Suprapubic skin (tissue), 4 donors: ENCODE measurements at regions not wholly inside any gene's neighbourhood (a gene's known extent, or its start where the extent isn't known, plus 50 kb on each side); places are given as distances from the start of the nearest gene placed in this dataset.
"Not testable (repeated sequence)": the region's sequence is repeated elsewhere in the genome, so short reads cannot be mapped to it uniquely, and the experiment has no call there.

Source experiments
- DNase-seq, 2 donors: peaks; one replicate each; pipeline ENCODE4 v3.0.0-alpha.2; 2019; ENCODE audit warnings: low spot score in 2 of 2
- H3K27ac ChIP-seq: fragments of 200-600 bp; sonication (generic); one replicate; pipeline ENCODE4 v1.5.1; 2019
- H3K27me3 ChIP-seq: fragments of 200-600 bp; sonication (generic); one replicate; pipeline ENCODE4 v1.5.1; 2019
- H3K36me3 ChIP-seq: fragments of 200-600 bp; sonication (generic); one replicate; pipeline ENCODE4 v1.5.1; 2019
- H3K4me1 ChIP-seq: fragments of 200-600 bp; sonication (generic); one replicate; pipeline ENCODE4 v1.5.1; 2019
- H3K4me3 ChIP-seq: fragments of 200-600 bp; sonication (generic); one replicate; pipeline ENCODE4 v1.5.1; 2019; ENCODE audit warnings: mild to moderate bottlenecking
- H3K9me3 ChIP-seq: fragments of 200-600 bp; sonication (generic); one replicate; pipeline ENCODE4 v1.5.1; 2019
- EP300 ChIP-seq: sonication (generic); formaldehyde crosslinking; IDR thresholded peaks from one replicate; pipeline ENCODE4 v1.6.1; 2017; ENCODE audit warnings: antibody characterized with exemption
- POLR2A ChIP-seq, 2 donors: fragments of 450-650 bp; IDR thresholded peaks; one replicate each; pipeline ENCODE4 v1.6.1; 2017; ENCODE audit warnings: antibody characterized with exemption in 2 of 2, mild to moderate bottlenecking in 2 of 2, moderate library complexity in 2 of 2
- POLR2AphosphoS5 ChIP-seq, 3 donors: sonication (generic); formaldehyde crosslinking; IDR thresholded peaks; one replicate each; pipeline ENCODE4 v1.6.1; 2017; ENCODE audit warnings: antibody characterized with exemption in 3 of 3
- WGBS: methylation state at CpG from one replicate; pipeline ENCODE4 v1.1.5; 2018; 5-methylcytosine and 5-hydroxymethylcytosine counted together
- TF ChIP-seq, protein P1 (sequence below), 2 donors: fragments of 200-600 bp in 1 of 2; fragments of 450-650 bp in 1 of 2; sonication (generic) in 1 of 2; IDR thresholded peaks; one replicate each; pipeline ENCODE4 v1.5.1; 2016 to 2019; ENCODE audit warnings: antibody characterized with exemption in 2 of 2, mild to moderate bottlenecking in 1 of 2, moderate library complexity in 1 of 2

DNA sequence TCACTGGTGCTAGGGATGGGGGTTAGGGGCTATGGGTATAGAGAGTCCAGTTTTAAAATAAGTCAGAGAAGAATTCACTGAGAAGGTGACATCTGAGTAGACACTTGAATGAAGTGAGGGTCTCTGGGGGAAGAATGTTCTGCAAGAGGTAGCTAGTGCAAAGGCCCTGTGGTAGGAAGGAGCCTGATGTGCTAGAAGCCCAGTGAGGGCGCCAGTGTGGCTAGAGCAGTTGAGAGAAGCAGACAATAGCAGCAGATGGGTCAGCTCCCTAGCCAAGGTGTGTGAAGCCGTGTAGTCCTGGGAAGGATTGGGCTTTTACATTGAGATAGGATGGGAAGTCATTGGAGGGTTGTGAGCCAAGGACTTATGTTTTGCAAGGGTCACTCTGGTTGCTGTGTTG, 105.8 kb upstream of the PELI1 start:
- H3K4me3 ChIP-seq: no peak overlapping the region
- H3K27ac ChIP-seq: no peak overlapping the region
- DNase-seq: no peak
- TF ChIP-seq POLR2AphosphoS5 (IDR thresholded peaks at IDR 0.05) (no peak), EP300 (no peak), POLR2A (IDR thresholded peaks at IDR 0.05) (no peak)
- no peaks in the 10 kb centered on the region for H3K27me3 ChIP-seq
- no peaks in the 10 kb centered on the region for H3K9me3 ChIP-seq
- H3K4me1 ChIP-seq: no peaks in the 10 kb centered on the region
- no peaks in the 10 kb centered on the region for H3K36me3 ChIP-seq
- 86% methylated on average over 2 of the region's 2 CpGs for WGBS

DNA sequence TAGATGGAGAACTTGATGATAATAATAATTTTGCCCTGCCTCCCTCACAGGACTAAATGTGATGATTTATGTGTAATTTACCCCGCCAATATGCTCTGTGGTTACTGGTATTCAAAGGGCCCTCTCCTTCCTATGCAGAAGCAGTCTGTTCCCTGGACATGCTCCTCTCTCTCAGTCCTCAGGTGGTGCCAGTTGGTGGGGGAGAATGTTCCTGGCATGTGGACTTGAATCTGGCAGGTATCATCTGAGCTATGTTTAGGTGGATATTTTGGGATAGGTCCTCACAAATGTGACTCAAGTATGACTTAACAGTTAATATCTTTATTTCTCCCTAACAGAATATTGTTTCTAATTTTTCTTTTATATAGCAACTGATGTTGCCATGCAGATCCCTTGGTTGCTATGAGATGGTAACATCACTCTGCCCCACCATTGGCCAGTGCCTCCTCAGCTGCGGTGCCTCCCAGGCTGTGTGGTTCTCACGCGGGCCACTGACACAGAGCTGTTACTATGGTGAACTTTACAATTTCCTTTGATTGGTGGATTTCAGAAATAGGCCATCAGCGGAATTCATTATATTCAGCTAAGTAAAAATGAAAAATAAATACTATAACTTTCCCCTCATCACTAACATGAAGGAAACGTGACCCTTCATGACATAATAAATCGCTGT, 106.7 kb upstream of the PELI1 start:
- WGBS: 88% methylated on average over 7 of the region's 7 CpGs
- no peak for DNase-seq
- H3K4me1 ChIP-seq: no peaks in the 10 kb centered on the region
- TF ChIP-seq POLR2AphosphoS5 (IDR thresholded peaks at IDR 0.05): no peak
- TF ChIP-seq, protein P1, sequence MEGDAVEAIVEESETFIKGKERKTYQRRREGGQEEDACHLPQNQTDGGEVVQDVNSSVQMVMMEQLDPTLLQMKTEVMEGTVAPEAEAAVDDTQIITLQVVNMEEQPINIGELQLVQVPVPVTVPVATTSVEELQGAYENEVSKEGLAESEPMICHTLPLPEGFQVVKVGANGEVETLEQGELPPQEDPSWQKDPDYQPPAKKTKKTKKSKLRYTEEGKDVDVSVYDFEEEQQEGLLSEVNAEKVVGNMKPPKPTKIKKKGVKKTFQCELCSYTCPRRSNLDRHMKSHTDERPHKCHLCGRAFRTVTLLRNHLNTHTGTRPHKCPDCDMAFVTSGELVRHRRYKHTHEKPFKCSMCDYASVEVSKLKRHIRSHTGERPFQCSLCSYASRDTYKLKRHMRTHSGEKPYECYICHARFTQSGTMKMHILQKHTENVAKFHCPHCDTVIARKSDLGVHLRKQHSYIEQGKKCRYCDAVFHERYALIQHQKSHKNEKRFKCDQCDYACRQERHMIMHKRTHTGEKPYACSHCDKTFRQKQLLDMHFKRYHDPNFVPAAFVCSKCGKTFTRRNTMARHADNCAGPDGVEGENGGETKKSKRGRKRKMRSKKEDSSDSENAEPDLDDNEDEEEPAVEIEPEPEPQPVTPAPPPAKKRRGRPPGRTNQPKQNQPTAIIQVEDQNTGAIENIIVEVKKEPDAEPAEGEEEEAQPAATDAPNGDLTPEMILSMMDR (IDR thresholded peaks at IDR 0.05): no peak
- no peak for TF ChIP-seq EP300
- no peak for TF ChIP-seq POLR2A (IDR thresholded peaks at IDR 0.05)
- no peaks in the 10 kb centered on the region for H3K27me3 ChIP-seq
- no peaks in the 10 kb centered on the region for H3K36me3 ChIP-seq
- no peak overlapping the region for H3K4me3 ChIP-seq
- H3K9me3 ChIP-seq: no peaks in the 10 kb centered on the region
- no peak overlapping the region for H3K27ac ChIP-seq

DNA sequence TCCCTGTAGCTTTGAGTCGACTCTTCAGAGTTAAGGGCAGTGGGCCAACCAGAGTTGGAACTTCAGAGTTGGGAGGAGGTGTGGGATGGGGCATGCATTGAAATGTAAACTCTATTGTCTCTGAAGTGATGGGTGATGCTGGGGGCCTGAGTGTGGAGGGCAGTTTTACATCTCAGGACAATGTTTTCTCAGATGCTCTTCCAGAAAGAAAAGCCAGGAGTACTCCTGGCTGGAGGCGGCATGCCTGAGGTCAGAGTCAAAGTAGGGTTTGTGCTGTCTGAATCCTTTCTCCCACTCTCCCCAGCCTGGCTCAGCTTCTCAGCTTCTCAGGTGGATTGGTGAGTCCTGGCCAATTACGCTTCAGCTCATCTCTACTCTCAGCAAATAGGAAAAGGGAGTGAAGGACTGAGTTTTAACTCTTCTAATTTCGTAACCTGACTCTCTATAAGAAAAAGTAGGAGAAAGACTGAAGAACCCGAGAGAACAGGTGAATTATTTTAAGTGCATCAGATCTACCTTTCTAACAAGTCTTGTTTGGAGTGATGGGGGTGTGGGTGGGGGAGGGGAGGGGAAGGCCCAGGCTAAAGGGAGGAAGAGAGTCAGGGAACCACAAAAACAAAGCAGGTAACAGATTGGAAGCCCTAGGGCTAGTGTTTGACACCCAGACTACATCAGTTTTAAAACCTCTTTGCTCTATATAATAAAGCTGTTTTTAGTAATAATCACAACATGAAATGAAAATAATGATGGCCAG, 107.5 kb upstream of the PELI1 start:
- Histone ChIP-seq H3K4me1 (no peaks in the 10 kb centered on the region), H3K36me3 (no peaks in the 10 kb centered on the region), H3K9me3 (no peaks in the 10 kb centered on the region), H3K4me3 (no peak overlapping the region), H3K27ac (no peak overlapping the region), H3K27me3 (no peaks in the 10 kb centered on the region)
- TF ChIP-seq EP300 (no peak), POLR2AphosphoS5 (IDR thresholded peaks at IDR 0.05) (no peak), POLR2A (IDR thresholded peaks at IDR 0.05) (no peak)
- TF ChIP-seq, protein P1 (IDR thresholded peaks at IDR 0.05): no peak
- 80% methylated on average over 5 of the region's 5 CpGs for WGBS
- no peak for DNase-seq

DNA sequence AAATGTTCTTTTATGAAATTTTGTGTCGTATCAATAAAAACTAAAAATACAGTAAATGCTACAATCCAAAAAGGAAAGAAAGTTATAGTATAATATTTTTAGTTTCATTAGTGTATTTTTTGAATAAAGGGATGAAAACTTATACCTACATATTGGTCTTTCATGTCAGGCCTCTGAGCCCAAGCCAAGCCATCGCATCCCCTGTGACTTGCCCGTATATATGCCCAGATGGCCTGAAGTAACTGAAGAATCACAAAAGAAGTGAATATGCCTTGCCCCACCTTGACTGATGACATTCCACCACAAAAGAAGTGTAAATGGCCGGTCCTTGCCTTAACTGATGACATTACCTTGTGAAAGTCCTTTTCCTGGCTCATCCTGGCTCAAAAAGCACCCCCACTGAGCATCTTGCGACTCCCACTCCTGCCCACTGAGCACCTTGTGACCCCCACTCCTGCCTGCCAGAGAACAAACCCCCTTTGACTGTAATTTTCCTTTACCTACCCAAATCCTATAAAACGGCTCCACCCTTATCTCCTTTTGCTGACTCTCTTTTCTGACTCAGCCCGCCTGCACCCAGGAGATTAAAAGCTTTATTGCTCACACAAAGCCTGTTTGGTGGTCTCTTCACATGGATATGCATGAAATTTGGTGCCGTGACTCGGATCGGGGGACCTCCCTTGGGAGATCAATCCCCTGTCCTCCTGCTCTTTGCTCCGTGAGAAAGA, 108.2 kb upstream of the PELI1 start:
- WGBS: 92% methylated on average over 11 of the region's 11 CpGs
- not testable (repeated sequence) for H3K27me3 ChIP-seq, H3K36me3 ChIP-seq, H3K4me3 ChIP-seq, H3K9me3 ChIP-seq, H3K4me1 ChIP-seq, H3K27ac ChIP-seq, DNase-seq

DNA sequence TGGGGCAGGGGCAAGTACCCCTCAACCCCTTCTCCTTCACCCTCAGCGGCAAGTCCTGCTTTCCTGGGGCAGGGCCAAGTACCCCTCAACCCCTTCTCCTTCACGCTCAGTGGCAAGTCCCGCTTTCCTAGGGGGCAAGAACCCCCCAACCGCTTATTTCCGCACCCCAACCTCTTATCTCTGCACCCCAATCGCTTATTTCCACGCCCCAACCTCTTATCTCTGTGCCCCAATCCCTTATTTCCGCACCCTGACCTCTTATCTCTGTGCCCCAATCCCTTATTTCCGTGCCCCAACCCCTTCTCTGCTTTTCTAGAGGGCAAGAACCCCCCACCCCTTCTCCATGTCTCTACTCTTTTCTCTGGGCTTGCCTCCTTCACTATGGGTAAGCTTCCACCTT, 109.2 kb upstream of the PELI1 start:
- not testable (repeated sequence) for H3K9me3 ChIP-seq, H3K4me3 ChIP-seq, DNase-seq, H3K36me3 ChIP-seq, H3K27ac ChIP-seq, H3K27me3 ChIP-seq, H3K4me1 ChIP-seq
- 91% methylated on average over 9 of the region's 9 CpGs for WGBS

DNA sequence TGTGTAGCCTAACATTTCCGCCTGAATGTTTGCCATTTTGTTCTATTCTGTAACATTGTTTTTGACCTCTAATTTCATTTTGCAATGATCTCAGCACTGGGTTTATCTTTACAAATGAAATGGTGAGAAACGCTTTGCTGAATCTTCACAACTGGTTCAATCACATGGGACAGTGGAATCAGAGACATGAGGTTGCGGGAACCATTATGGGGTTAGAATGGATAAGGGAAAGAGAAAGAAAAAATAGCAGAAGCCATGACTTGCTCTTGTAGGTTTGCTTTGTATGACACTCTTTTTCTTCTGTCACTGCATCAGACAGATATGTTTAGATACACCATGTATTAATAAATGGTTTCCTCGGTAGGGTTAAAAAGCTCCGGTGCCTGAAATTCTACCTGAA, 114.3 kb upstream of the PELI1 start:
- no peak overlapping the region for H3K27ac ChIP-seq
- H3K4me1 ChIP-seq: peaks cover 31% of the 10 kb centered on the region
- 99% methylated on average over 5 of the region's 5 CpGs for WGBS
- TF ChIP-seq POLR2A (IDR thresholded peaks at IDR 0.05) (no peak), POLR2AphosphoS5 (IDR thresholded peaks at IDR 0.05) (no peak), EP300 (no peak)
- TF ChIP-seq, protein P1 (IDR thresholded peaks at IDR 0.05): no peak
- H3K27me3 ChIP-seq: no peaks in the 10 kb centered on the region
- H3K9me3 ChIP-seq: no peaks in the 10 kb centered on the region
- no peak overlapping the region for H3K4me3 ChIP-seq
- DNase-seq: no peak
- H3K36me3 ChIP-seq: no peaks in the 10 kb centered on the region
